DND-41 (cell line): ENCODE measurements at regions not wholly inside any gene's neighbourhood (a gene's known extent, or its start where the extent isn't known, plus 50 kb on each side); places are given as distances from the start of the nearest gene placed in this dataset.

Experiments
- ATAC-seq: fragments of 200-7000 bp; cut with Tn5 transposase; 3 replicates; pipeline ENCODE4 v1.9.1; 2021; ENCODE audit warnings: low read depth; ENCODE audit not compliant: insufficient read depth
- DNase-seq: peaks from one replicate; pipeline ENCODE4 v3.0.0-alpha.2; 2020
- H2AFZ ChIP-seq: 2 replicates; pipeline ENCODE4 v1.6.0; 2012; ENCODE audit warnings: low read depth, low read length
- H3K27ac ChIP-seq: 2 replicates; pipeline ENCODE4 v1.5.1; 2012; ENCODE audit warnings: low read length, inconsistent platforms
- H3K27me3 ChIP-seq: fragments of 200-600 bp; sonication (generic); 2 replicates; pipeline ENCODE4 v1.6.0; 2012; ENCODE audit warnings: low read length, mild to moderate bottlenecking, inconsistent platforms; ENCODE audit not compliant: insufficient read depth, poor library complexity
- H3K36me3 ChIP-seq: 2 replicates; pipeline ENCODE4 v1.5.1; 2012; ENCODE audit warnings: low read length, inconsistent platforms; ENCODE audit not compliant: insufficient read depth
- H3K4me1 ChIP-seq: 2 replicates; pipeline ENCODE4 v1.5.1; 2012; ENCODE audit warnings: mild to moderate bottlenecking, low read length; ENCODE audit not compliant: insufficient read depth
- H3K4me2 ChIP-seq: 2 replicates; pipeline ENCODE4 v1.6.0; 2012; ENCODE audit warnings: mild to moderate bottlenecking, moderate library complexity, low read length, inconsistent platforms; ENCODE audit not compliant: insufficient read depth
- H3K4me3 ChIP-seq, 2 experiments: fragments of 200-600 bp in 1 of 2; shearing (Covaris generic) in 1 of 2; 2 replicates each; pipeline ENCODE4 v1.5.1; 2012 to 2016; ENCODE audit warnings: inconsistent platforms in 2 of 2, low read length in 2 of 2, mild to moderate bottlenecking in 2 of 2, low read depth in 1 of 2, moderate library complexity in 1 of 2
- H3K79me2 ChIP-seq: 2 replicates; pipeline ENCODE4 v1.6.0; 2012; ENCODE audit warnings: low read length, inconsistent platforms; ENCODE audit not compliant: insufficient read depth
- H3K9ac ChIP-seq: 2 replicates; pipeline ENCODE4 v1.6.0; 2012; ENCODE audit warnings: low read depth, mild to moderate bottlenecking, inconsistent platforms, low read length, moderate library complexity
- H3K9me3 ChIP-seq: 2 replicates; pipeline ENCODE4 v1.5.1; 2012; ENCODE audit warnings: low read length, moderate library complexity, mild to moderate bottlenecking, inconsistent platforms; ENCODE audit not compliant: insufficient read depth, severe bottlenecking
- H4K20me1 ChIP-seq: 2 replicates; pipeline ENCODE4 v1.6.0; 2012; ENCODE audit warnings: low read length; ENCODE audit not compliant: insufficient read depth
- EZH2 ChIP-seq: IDR thresholded peaks from 3 replicates; pipeline ENCODE4 v1.6.1; 2012; ENCODE audit warnings: borderline replicate concordance, low read depth, mild to moderate bottlenecking, moderate library complexity, low read length, inconsistent platforms; ENCODE audit not compliant: severe bottlenecking
- TF ChIP-seq, protein P1 (sequence below): IDR thresholded peaks from 2 replicates; pipeline ENCODE4 v1.5.1; 2012; ENCODE audit warnings: borderline replicate concordance, low read length, moderate library complexity, mild to moderate bottlenecking; ENCODE audit not compliant: poor library complexity, severe bottlenecking; ENCODE audit errors: extremely low read depth

DNA sequence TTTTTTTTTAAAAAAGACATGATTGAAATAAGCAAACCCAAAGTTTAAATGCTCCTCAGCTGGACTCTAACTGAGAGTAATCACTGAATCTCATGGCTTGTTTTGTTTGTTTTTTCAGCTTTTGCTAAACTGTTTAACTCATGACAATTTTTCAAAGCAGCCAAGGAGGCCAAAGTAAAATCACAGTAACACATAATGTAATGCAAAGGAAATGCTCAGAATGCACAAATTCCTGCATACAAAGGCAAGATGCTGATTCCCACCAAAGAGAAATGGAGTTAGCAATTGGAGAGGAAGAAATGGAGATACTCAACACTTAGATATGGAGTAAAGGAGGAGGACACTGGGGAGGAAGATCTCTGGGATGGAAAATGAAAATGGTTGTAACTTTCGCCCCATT, 126.2 kb upstream of the SOX5 start:
- H3K9me3 ChIP-seq, result no peaks in the 10 kb centered on the region
- H3K27ac ChIP-seq, result no peak overlapping the region
- no peaks in the 10 kb centered on the region for H3K27me3 ChIP-seq
- no peak overlapping the region for H3K4me3 ChIP-seq
- no peaks in the 10 kb centered on the region for H3K4me1 ChIP-seq
- TF ChIP-seq EZH2, result no peak
- TF ChIP-seq, protein P1, sequence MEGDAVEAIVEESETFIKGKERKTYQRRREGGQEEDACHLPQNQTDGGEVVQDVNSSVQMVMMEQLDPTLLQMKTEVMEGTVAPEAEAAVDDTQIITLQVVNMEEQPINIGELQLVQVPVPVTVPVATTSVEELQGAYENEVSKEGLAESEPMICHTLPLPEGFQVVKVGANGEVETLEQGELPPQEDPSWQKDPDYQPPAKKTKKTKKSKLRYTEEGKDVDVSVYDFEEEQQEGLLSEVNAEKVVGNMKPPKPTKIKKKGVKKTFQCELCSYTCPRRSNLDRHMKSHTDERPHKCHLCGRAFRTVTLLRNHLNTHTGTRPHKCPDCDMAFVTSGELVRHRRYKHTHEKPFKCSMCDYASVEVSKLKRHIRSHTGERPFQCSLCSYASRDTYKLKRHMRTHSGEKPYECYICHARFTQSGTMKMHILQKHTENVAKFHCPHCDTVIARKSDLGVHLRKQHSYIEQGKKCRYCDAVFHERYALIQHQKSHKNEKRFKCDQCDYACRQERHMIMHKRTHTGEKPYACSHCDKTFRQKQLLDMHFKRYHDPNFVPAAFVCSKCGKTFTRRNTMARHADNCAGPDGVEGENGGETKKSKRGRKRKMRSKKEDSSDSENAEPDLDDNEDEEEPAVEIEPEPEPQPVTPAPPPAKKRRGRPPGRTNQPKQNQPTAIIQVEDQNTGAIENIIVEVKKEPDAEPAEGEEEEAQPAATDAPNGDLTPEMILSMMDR, result no peak
- no peaks in the 10 kb centered on the region for H3K79me2 ChIP-seq
- DNase-seq (no peak), ATAC-seq (no peak)
- H2AFZ ChIP-seq, result no peak overlapping the region
- no peak overlapping the region for H3K4me2 ChIP-seq
- no peaks in the 10 kb centered on the region for H3K36me3 ChIP-seq
- no peak overlapping the region for H3K9ac ChIP-seq
- H4K20me1 ChIP-seq, result no peaks in the 10 kb centered on the region

DNA sequence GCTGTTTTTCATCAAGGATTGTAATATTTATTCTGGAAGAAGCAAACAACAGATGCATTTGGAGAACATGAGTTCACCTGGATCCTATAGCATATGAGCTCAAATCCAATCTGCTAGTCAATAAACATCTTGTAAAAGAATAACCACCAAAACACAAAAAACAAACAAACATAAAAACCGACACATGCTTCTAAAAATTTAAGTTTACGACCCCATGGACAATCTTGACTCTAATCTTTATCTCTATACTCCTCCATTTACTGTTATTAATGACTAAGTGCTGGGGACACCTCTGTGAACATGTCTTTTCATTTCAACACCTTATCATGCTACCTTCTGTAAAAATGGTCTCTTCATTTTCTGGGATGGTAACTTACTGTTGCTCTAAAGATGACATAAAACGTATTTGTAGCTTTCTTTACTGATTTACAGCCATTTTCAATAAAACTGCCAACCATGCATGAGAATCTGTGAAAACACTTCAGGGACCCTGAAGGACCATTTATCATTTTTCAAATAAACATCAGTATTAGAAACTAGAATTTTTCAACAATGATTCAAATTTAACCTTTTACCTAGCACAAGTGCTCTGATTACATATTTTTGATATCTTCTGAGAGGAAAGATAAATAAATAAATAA, 123.8 kb upstream of the SOX5 start:
- no peak overlapping the region for H3K4me3 ChIP-seq
- H3K36me3 ChIP-seq, result no peaks in the 10 kb centered on the region
- no peak overlapping the region for H3K27ac ChIP-seq
- no peaks in the 10 kb centered on the region for H3K79me2 ChIP-seq
- H3K9me3 ChIP-seq, result no peaks in the 10 kb centered on the region
- H3K4me1 ChIP-seq, result no peaks in the 10 kb centered on the region
- DNase-seq (no peak), ATAC-seq (no peak)
- no peak overlapping the region for H3K9ac ChIP-seq
- no peaks in the 10 kb centered on the region for H4K20me1 ChIP-seq
- TF ChIP-seq EZH2, result no peak
- TF ChIP-seq, protein P1, result no peak
- H3K27me3 ChIP-seq, result no peaks in the 10 kb centered on the region
- no peak overlapping the region for H3K4me2 ChIP-seq
- no peak overlapping the region for H2AFZ ChIP-seq

DNA sequence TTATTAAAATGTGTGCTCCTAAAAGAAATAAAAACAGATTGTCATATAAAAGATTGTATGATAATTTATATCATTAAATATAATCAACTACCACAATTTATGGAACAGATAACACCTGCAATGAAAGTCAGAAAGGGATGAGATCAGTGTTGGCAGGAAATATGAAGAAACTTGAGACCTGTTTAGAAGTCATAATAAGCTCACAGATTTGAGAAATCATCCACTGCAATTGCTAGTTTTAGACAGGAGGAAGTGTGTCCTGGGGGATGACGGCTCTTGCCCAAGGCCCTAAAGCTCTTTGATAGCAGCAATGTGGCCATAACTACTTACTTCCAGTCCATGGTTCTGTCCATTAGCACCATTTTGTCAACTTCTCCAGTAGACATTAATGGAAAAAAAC, 122.8 kb upstream of the SOX5 start:
- H3K79me2 ChIP-seq, result no peaks in the 10 kb centered on the region
- no peak overlapping the region for H3K4me3 ChIP-seq
- ATAC-seq, result no peak
- H3K9ac ChIP-seq, result no peak overlapping the region
- H3K27ac ChIP-seq, result no peak overlapping the region
- H3K9me3 ChIP-seq, result no peaks in the 10 kb centered on the region
- no peaks in the 10 kb centered on the region for H3K27me3 ChIP-seq
- DNase-seq, result no peak
- no peaks in the 10 kb centered on the region for H3K4me1 ChIP-seq
- no peak overlapping the region for H2AFZ ChIP-seq
- H4K20me1 ChIP-seq, result no peaks in the 10 kb centered on the region
- no peak overlapping the region for H3K4me2 ChIP-seq
- TF ChIP-seq, protein P1, result no peak
- TF ChIP-seq EZH2, result no peak
- no peaks in the 10 kb centered on the region for H3K36me3 ChIP-seq
